Activated CD8-positive, alpha-beta T cell treated with anti-CD3 and anti-CD28 coated beads, Interleukin-2, amount 10 ng/mL, durations not matched to agents 7 days and 5 days (primary cell): ENCODE measurements at regions not wholly inside any gene's neighbourhood (a gene's known extent, or its start where the extent isn't known, plus 50 kb on each side); places are given as distances from the start of the nearest gene placed in this dataset.

Experiments used
- ATAC-seq: fragments of 150-1000 bp; cut with Tn5 transposase; one replicate; pipeline ENCODE4 v1.10.0; 2021; ENCODE audit warnings: moderate library complexity
- CTCF ChIA-PET: fragments of 350-600 bp; sonication (Branson Sonifier 250); formaldehyde crosslinking; loops from one replicate; lab custom pipeline; 2021; ENCODE audit warnings: antibody characterized with exemption; lab: Charles Lee
- POLR2A ChIA-PET: fragments of 350-600 bp; sonication (Branson Sonifier 250); formaldehyde crosslinking; loops from one replicate; lab custom pipeline; 2021; ENCODE audit warnings: antibody characterized with exemption; lab: Charles Lee
- DNase-seq: peaks from one replicate; pipeline ENCODE4 v3.0.0-alpha.2; 2020
- H3K27ac Mint-ChIP-seq: one replicate; pipeline ENCODE4 v1.8.0; 2021; ENCODE audit warnings: mild to moderate bottlenecking, mixed read lengths
- H3K27me3 Mint-ChIP-seq: one replicate; pipeline ENCODE4 v1.8.0; 2021; ENCODE audit warnings: low read depth, mixed read lengths
- H3K36me3 Mint-ChIP-seq: one replicate; pipeline ENCODE4 v1.8.0; 2021; ENCODE audit warnings: low read depth, mixed read lengths
- H3K4me1 Mint-ChIP-seq: one replicate; pipeline ENCODE4 v1.8.0; 2021; ENCODE audit warnings: low read depth, mixed read lengths
- H3K4me3 Mint-ChIP-seq: one replicate; pipeline ENCODE4 v1.8.0; 2021; ENCODE audit warnings: mild to moderate bottlenecking, mixed read lengths
- H3K9me3 Mint-ChIP-seq: one replicate; pipeline ENCODE4 v1.8.0; 2022; ENCODE audit warnings: mixed read lengths; ENCODE audit not compliant: insufficient read depth

GRCh38 chr15:29369261-29369660 is 99.6 kb upstream of the NSMCE3 start:
- Mint-ChIP-seq H3K36me3 (peaks cover 2% of the 10 kb centered on the region), H3K4me3 (no peak overlapping the region), H3K27ac (no peak overlapping the region), H3K4me1 (no peaks in the 10 kb centered on the region), H3K27me3 (peaks cover 2% of the 10 kb centered on the region), H3K9me3 (peaks cover 15% of the 10 kb centered on the region)
- CTCF ChIA-PET, result no interaction called here
- ATAC-seq (no peak), DNase-seq (no peak)
- POLR2A ChIA-PET, result no interaction called here

- ChIA-PET POLR2A (interaction anchor here (0.6 kb wide), 1 partner anchor 436 kb away, joined by 3 read pairs; no protein-coding TSS in a partner anchor), CTCF (interaction anchor here (1.2 kb wide), 1 partner anchor 54 kb away, joined by 3 read pairs; no protein-coding TSS in a partner anchor)
- Mint-ChIP-seq H3K4me1 (no peaks in the 10 kb centered on the region), H3K36me3 (peaks cover 2% of the 10 kb centered on the region), H3K9me3 (peaks cover 11% of the 10 kb centered on the region), H3K4me3 (no peak overlapping the region), H3K27ac (no peak overlapping the region), H3K27me3 (peaks cover 2% of the 10 kb centered on the region)
- DNase-seq, result no peak
- no peak for ATAC-seq
These were observed 94.9 kb upstream of the NSMCE3 start for GRCh38 chr15:29364426-29365078.

GRCh38 chr15:29361560-29361959 is 91.9 kb upstream of the NSMCE3 start:
- Mint-ChIP-seq H3K36me3 (no peaks in the 10 kb centered on the region), H3K4me3 (no peak overlapping the region), H3K9me3 (no peaks in the 10 kb centered on the region), H3K27me3 (peaks cover 6% of the 10 kb centered on the region), H3K27ac (no peak overlapping the region), H3K4me1 (no peaks in the 10 kb centered on the region)
- DNase-seq (no peak), ATAC-seq (no peak)
- CTCF ChIA-PET, result no interaction called here
- POLR2A ChIA-PET, result no interaction called here

GRCh38 chr15:29360152-29360551 is 90.5 kb upstream of the NSMCE3 start:
- CTCF ChIA-PET, result no interaction called here
- Mint-ChIP-seq H3K27ac (no peak overlapping the region), H3K36me3 (no peaks in the 10 kb centered on the region), H3K4me3 (no peak overlapping the region), H3K4me1 (no peaks in the 10 kb centered on the region), H3K27me3 (peaks cover 4% of the 10 kb centered on the region), H3K9me3 (no peaks in the 10 kb centered on the region)
- DNase-seq, result no peak
- no peak for ATAC-seq
- POLR2A ChIA-PET, result no interaction called here

- Mint-ChIP-seq H3K27ac (no peak overlapping the region), H3K4me3 (no peak overlapping the region), H3K36me3 (no peaks in the 10 kb centered on the region), H3K27me3 (peaks cover 4% of the 10 kb centered on the region), H3K4me1 (no peaks in the 10 kb centered on the region), H3K9me3 (no peaks in the 10 kb centered on the region)
- no peak for DNase-seq
- CTCF ChIA-PET, result no interaction called here
- ATAC-seq, result no peak
- POLR2A ChIA-PET, result no interaction called here
These were observed 87.2 kb upstream of the NSMCE3 start for GRCh38 chr15:29356786-29357185.

- Mint-ChIP-seq H3K27me3 (peaks cover 4% of the 10 kb centered on the region), H3K9me3 (no peaks in the 10 kb centered on the region), H3K4me1 (no peaks in the 10 kb centered on the region), H3K27ac (no peak overlapping the region), H3K4me3 (no peak overlapping the region), H3K36me3 (no peaks in the 10 kb centered on the region)
- ATAC-seq (no peak), DNase-seq (no peak)
- POLR2A ChIA-PET, result no interaction called here
- CTCF ChIA-PET, result no interaction called here
These were observed 85.9 kb upstream of the NSMCE3 start for GRCh38 chr15:29355477-29355876.

- H3K27ac Mint-ChIP-seq, result no peak overlapping the region
- H3K36me3 Mint-ChIP-seq, result no peaks in the 10 kb centered on the region
- no peaks in the 10 kb centered on the region for H3K27me3 Mint-ChIP-seq
- H3K9me3 Mint-ChIP-seq, result no peaks in the 10 kb centered on the region
- ChIA-PET CTCF (no interaction called here), POLR2A (no interaction called here)
- DNase-seq, result no peak
- ATAC-seq, result no peak
- no peak overlapping the region for H3K4me3 Mint-ChIP-seq
- no peaks in the 10 kb centered on the region for H3K4me1 Mint-ChIP-seq
These were observed 82.8 kb upstream of the NSMCE3 start for GRCh38 chr15:29352402-29352801.

- Mint-ChIP-seq H3K36me3 (no peaks in the 10 kb centered on the region), H3K27me3 (no peaks in the 10 kb centered on the region), H3K9me3 (no peaks in the 10 kb centered on the region), H3K4me3 (no peak overlapping the region), H3K27ac (no peak overlapping the region), H3K4me1 (no peaks in the 10 kb centered on the region)
- ChIA-PET CTCF (no interaction called here), POLR2A (no interaction called here)
- ATAC-seq (no peak), DNase-seq (no peak)
These were observed 79.6 kb upstream of the NSMCE3 start for GRCh38 chr15:29349196-29349595.

- H3K36me3 Mint-ChIP-seq, result no peaks in the 10 kb centered on the region
- no peaks in the 10 kb centered on the region for H3K4me1 Mint-ChIP-seq
- H3K27me3 Mint-ChIP-seq, result no peaks in the 10 kb centered on the region
- ATAC-seq (no peak), DNase-seq (no peak)
- H3K4me3 Mint-ChIP-seq, result no peak overlapping the region
- no peak overlapping the region for H3K27ac Mint-ChIP-seq
- POLR2A ChIA-PET, result no interaction called here
- H3K9me3 Mint-ChIP-seq, result no peaks in the 10 kb centered on the region
- CTCF ChIA-PET, result interaction anchor here (0.8 kb wide), 1 partner anchor 51 kb away, joined by 3 read pairs; no protein-coding TSS in a partner anchor
These were observed 78.8 kb upstream of the NSMCE3 start for GRCh38 chr15:29348336-29348914.

- no peaks in the 10 kb centered on the region for H3K4me1 Mint-ChIP-seq
- ATAC-seq (no peak), DNase-seq (no peak)
- H3K27ac Mint-ChIP-seq, result no peak overlapping the region
- no peaks in the 10 kb centered on the region for H3K36me3 Mint-ChIP-seq
- no peaks in the 10 kb centered on the region for H3K27me3 Mint-ChIP-seq
- CTCF ChIA-PET, result no interaction called here
- no peak overlapping the region for H3K4me3 Mint-ChIP-seq
- POLR2A ChIA-PET, result no interaction called here
- H3K9me3 Mint-ChIP-seq, result no peaks in the 10 kb centered on the region
These were observed 77.4 kb upstream of the NSMCE3 start for GRCh38 chr15:29346998-29347397.

- H3K36me3 Mint-ChIP-seq, result no peaks in the 10 kb centered on the region
- H3K4me1 Mint-ChIP-seq, result no peaks in the 10 kb centered on the region
- ChIA-PET POLR2A (no interaction called here), CTCF (interaction anchor here (0.5 to 1.4 kb wide), 2 partner anchors 94 to 206 kb away, joined by 3 read pairs; no protein-coding TSS in a partner anchor)
- no peaks in the 10 kb centered on the region for H3K27me3 Mint-ChIP-seq
- ATAC-seq (no peak), DNase-seq (no peak)
- no peak overlapping the region for H3K4me3 Mint-ChIP-seq
- H3K9me3 Mint-ChIP-seq, result no peaks in the 10 kb centered on the region
- no peak overlapping the region for H3K27ac Mint-ChIP-seq
These were observed 76.2 kb upstream of the NSMCE3 start for GRCh38 chr15:29345549-29346525.

GRCh38 chr15:29344474-29344873 is 74.9 kb upstream of the NSMCE3 start:
- Mint-ChIP-seq H3K9me3 (no peaks in the 10 kb centered on the region), H3K27ac (no peak overlapping the region), H3K27me3 (no peaks in the 10 kb centered on the region), H3K4me3 (no peak overlapping the region), H3K4me1 (no peaks in the 10 kb centered on the region), H3K36me3 (no peaks in the 10 kb centered on the region)
- ChIA-PET CTCF (interaction anchor here (0.8 kb wide), 1 partner anchor 13 kb away, joined by 3 read pairs; no protein-coding TSS in a partner anchor), POLR2A (no interaction called here)
- DNase-seq, result no peak
- no peak for ATAC-seq
